SK-N-SH treated with all-trans-retinoic acid at 6 μM for 48 hours (cell line): ENCODE measurements at regions not wholly inside any gene's neighbourhood (a gene's known extent, or its start where the extent isn't known, plus 50 kb on each side); places are given as distances from the start of the nearest gene placed in this dataset.
"Not testable (repeated sequence)": the region's sequence is repeated elsewhere in the genome, so short reads cannot be mapped to it uniquely, and the experiment has no call there.

Experiments used
- ATAC-seq: fragments of 200-7000 bp; cut with Tn5 transposase; 3 replicates; pipeline ENCODE4 v1.9.1; 2020; ENCODE audit warnings: mild to moderate bottlenecking, moderate library complexity
- BACH2 ChIP-seq: fragments of 250-450 bp; sonication (Bioruptor Pico); IDR thresholded peaks from 2 replicates; pipeline ENCODE4 v1.9.0; 2021; ENCODE audit warnings: mild to moderate bottlenecking, borderline replicate concordance
- CSDC2 ChIP-seq: fragments of 250-450 bp; sonication (Bioruptor Pico); IDR thresholded peaks from 2 replicates; pipeline ENCODE4 v1.5.0; 2020; ENCODE audit warnings: mild to moderate bottlenecking, moderate library complexity
- ESRRG ChIP-seq: fragments of 250-450 bp; sonication (Bioruptor Pico); IDR thresholded peaks from 2 replicates; pipeline ENCODE4 v1.6.1; 2021; ENCODE audit warnings: mild to moderate bottlenecking
- PPARA ChIP-seq: fragments of 250-450 bp; sonication (Bioruptor Pico); IDR thresholded peaks from 2 replicates; pipeline ENCODE4 v1.5.0; 2020; ENCODE audit warnings: mild to moderate bottlenecking, borderline replicate concordance
- RARB ChIP-seq: fragments of 250-450 bp; sonication (Bioruptor Pico); IDR thresholded peaks from 2 replicates; pipeline ENCODE4 v1.8.0; 2021; ENCODE audit warnings: mild to moderate bottlenecking, moderate library complexity
- SNAI2 ChIP-seq: fragments of 250-450 bp; sonication (Bioruptor Pico); IDR thresholded peaks from 2 replicates; pipeline ENCODE4 v1.5.0; 2020; ENCODE audit warnings: mild to moderate bottlenecking, moderate library complexity
- TCF4 ChIP-seq: fragments of 250-450 bp; sonication (Bioruptor Pico); IDR thresholded peaks from 2 replicates; pipeline ENCODE4 v1.8.0; 2021; ENCODE audit warnings: mild to moderate bottlenecking, moderate library complexity, borderline replicate concordance
- TOX ChIP-seq: fragments of 250-450 bp; sonication (Bioruptor Pico); IDR thresholded peaks from 2 replicates; pipeline ENCODE4 v1.8.0; 2021; ENCODE audit warnings: mild to moderate bottlenecking, moderate library complexity, borderline replicate concordance
- ZFP3 ChIP-seq: fragments of 250-450 bp; sonication (Bioruptor Pico); IDR thresholded peaks from 2 replicates; pipeline ENCODE4 v1.5.0; 2020; ENCODE audit warnings: mild to moderate bottlenecking, moderate library complexity
- ZFP30 ChIP-seq: fragments of 450-650 bp; formaldehyde crosslinking; IDR thresholded peaks from 2 replicates; pipeline ENCODE4 v1.5.0; 2022; ENCODE audit warnings: mild to moderate bottlenecking, moderate library complexity
- ZNF70 ChIP-seq: fragments of 450-650 bp; formaldehyde crosslinking; IDR thresholded peaks from 2 replicates; pipeline ENCODE4 v1.5.0; 2020; ENCODE audit warnings: mild to moderate bottlenecking, moderate library complexity
- ZNF8 ChIP-seq: fragments of 450-650 bp; formaldehyde crosslinking; IDR thresholded peaks from 2 replicates; pipeline ENCODE4 v1.5.0; 2020; ENCODE audit warnings: mild to moderate bottlenecking, moderate library complexity
- TF ChIP-seq, protein P1 (sequence below): fragments of 250-450 bp; sonication (Bioruptor Pico); IDR thresholded peaks from 2 replicates; pipeline ENCODE4 v1.5.0; 2020; ENCODE audit warnings: mild to moderate bottlenecking, moderate library complexity
- TF ChIP-seq, protein P2 (sequence below): fragments of 250-450 bp; sonication (Bioruptor Pico); IDR thresholded peaks from 2 replicates; pipeline ENCODE4 v1.8.0; 2020; ENCODE audit warnings: mild to moderate bottlenecking, moderate library complexity, borderline replicate concordance
- TF ChIP-seq, protein P3 (sequence below): fragments of 250-450 bp; sonication (Bioruptor Pico); IDR thresholded peaks from 2 replicates; pipeline ENCODE4 v1.8.0; 2021; ENCODE audit warnings: low read depth, mild to moderate bottlenecking, moderate library complexity, borderline replicate concordance
- TF ChIP-seq, protein P4 (sequence below): fragments of 250-450 bp; sonication (Bioruptor Pico); IDR thresholded peaks from 2 replicates; pipeline ENCODE4 v1.5.1; 2020; ENCODE audit warnings: low read depth, mild to moderate bottlenecking, moderate library complexity
- TF ChIP-seq, protein P5 (sequence below): fragments of 250-450 bp; sonication (Bioruptor Pico); IDR thresholded peaks from 2 replicates; pipeline ENCODE4 v1.5.1; 2021; ENCODE audit warnings: mild to moderate bottlenecking, moderate library complexity

DNA sequence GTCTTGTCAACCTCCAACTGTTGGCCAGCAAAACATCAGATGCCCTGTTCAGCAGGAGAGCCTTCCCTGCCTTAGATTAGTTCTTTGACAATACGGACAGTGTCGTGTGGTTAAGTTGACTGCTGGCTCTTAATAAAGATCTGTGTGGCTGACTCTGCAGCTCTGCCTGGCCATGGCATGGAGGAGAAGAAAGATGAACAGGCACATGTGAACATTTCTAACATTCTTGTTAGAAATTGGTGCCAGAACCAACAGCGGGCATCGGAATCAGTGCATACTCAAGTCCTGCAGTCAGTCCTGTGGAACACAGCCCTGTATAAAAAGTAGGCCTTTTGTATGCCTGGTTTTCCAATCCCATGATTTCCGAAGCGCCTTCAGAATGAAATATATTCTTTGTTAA is 455.6 kb downstream of the POM121L12 start (continued):
- TF ChIP-seq, protein P1, sequence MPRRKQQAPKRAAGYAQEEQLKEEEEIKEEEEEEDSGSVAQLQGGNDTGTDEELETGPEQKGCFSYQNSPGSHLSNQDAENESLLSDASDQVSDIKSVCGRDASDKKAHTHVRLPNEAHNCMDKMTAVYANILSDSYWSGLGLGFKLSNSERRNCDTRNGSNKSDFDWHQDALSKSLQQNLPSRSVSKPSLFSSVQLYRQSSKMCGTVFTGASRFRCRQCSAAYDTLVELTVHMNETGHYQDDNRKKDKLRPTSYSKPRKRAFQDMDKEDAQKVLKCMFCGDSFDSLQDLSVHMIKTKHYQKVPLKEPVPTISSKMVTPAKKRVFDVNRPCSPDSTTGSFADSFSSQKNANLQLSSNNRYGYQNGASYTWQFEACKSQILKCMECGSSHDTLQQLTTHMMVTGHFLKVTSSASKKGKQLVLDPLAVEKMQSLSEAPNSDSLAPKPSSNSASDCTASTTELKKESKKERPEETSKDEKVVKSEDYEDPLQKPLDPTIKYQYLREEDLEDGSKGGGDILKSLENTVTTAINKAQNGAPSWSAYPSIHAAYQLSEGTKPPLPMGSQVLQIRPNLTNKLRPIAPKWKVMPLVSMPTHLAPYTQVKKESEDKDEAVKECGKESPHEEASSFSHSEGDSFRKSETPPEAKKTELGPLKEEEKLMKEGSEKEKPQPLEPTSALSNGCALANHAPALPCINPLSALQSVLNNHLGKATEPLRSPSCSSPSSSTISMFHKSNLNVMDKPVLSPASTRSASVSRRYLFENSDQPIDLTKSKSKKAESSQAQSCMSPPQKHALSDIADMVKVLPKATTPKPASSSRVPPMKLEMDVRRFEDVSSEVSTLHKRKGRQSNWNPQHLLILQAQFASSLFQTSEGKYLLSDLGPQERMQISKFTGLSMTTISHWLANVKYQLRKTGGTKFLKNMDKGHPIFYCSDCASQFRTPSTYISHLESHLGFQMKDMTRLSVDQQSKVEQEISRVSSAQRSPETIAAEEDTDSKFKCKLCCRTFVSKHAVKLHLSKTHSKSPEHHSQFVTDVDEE, result no peak
- TF ChIP-seq, protein P2, sequence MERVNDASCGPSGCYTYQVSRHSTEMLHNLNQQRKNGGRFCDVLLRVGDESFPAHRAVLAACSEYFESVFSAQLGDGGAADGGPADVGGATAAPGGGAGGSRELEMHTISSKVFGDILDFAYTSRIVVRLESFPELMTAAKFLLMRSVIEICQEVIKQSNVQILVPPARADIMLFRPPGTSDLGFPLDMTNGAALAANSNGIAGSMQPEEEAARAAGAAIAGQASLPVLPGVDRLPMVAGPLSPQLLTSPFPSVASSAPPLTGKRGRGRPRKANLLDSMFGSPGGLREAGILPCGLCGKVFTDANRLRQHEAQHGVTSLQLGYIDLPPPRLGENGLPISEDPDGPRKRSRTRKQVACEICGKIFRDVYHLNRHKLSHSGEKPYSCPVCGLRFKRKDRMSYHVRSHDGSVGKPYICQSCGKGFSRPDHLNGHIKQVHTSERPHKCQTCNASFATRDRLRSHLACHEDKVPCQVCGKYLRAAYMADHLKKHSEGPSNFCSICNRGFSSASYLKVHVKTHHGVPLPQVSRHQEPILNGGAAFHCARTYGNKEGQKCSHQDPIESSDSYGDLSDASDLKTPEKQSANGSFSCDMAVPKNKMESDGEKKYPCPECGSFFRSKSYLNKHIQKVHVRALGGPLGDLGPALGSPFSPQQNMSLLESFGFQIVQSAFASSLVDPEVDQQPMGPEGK (CRISPR knock-in tag), result no peak
- no peak for TF ChIP-seq ZNF8 (CRISPR knock-in tag)
- no peak for TF ChIP-seq ZFP30 (CRISPR knock-in tag)
- no peak for TF ChIP-seq TOX (CRISPR knock-in tag)

DNA sequence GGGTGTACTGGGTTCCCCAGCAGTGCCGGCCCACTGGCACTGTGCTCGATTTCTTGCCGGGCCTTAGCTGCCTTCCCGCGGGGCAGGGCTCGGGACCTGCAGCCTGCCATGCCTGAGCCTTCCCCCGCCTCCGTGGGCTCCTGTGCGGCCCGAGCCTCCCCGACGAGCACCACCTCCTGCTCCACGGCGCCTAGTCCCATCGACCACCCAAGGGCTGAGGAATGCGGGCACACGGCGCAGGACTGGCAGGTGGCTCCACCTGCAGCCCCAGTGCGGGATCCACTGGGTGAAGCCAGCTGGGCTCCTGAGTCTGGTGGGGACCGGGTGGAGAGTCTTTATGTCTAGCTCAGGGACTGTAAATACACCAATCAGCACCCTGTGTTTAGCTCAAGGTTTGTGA is 459.7 kb downstream of the POM121L12 start:
- not testable (repeated sequence) for ATAC-seq

DNA sequence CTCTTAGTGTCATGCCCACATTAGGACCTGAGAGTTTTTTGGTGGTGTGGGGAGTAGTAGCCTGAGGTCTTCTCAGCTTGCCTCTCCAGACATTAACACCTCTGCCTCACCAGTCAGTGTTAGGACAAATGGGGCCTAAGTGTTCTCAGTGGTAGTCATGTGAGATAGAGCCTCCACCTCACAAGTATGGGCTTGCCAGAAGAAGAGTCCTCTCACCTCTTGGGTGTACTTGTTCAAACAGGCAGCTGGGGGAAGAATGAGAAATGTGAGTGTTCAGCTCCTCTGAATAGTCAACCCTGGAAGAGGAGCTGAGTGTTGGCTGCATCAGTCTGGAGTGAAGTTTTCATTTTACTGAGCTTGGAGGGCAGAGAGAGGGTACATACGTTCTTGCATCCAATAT is 464.6 kb downstream of the POM121L12 start:
- TF ChIP-seq ZNF70, result no peak
- TF ChIP-seq, protein P3, sequence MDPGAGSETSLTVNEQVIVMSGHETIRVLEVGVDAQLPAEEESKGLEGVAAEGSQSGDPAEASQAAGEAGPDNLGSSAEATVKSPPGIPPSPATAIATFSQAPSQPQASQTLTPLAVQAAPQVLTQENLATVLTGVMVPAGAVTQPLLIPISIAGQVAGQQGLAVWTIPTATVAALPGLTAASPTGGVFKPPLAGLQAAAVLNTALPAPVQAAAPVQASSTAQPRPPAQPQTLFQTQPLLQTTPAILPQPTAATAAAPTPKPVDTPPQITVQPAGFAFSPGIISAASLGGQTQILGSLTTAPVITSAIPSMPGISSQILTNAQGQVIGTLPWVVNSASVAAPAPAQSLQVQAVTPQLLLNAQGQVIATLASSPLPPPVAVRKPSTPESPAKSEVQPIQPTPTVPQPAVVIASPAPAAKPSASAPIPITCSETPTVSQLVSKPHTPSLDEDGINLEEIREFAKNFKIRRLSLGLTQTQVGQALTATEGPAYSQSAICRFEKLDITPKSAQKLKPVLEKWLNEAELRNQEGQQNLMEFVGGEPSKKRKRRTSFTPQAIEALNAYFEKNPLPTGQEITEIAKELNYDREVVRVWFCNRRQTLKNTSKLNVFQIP (CRISPR knock-in tag), result no peak
- no peak for TF ChIP-seq ESRRG (CRISPR knock-in tag)
- TF ChIP-seq CSDC2 (CRISPR knock-in tag), result no peak
- TF ChIP-seq, protein P2 (CRISPR knock-in tag), result no peak
- no peak for TF ChIP-seq ZFP30 (CRISPR knock-in tag)
- no peak for TF ChIP-seq TOX (CRISPR knock-in tag)
- TF ChIP-seq BACH2 (CRISPR knock-in tag), result no peak
- TF ChIP-seq, all 23 proteins: peak for 0
- ATAC-seq, result no peak

DNA sequence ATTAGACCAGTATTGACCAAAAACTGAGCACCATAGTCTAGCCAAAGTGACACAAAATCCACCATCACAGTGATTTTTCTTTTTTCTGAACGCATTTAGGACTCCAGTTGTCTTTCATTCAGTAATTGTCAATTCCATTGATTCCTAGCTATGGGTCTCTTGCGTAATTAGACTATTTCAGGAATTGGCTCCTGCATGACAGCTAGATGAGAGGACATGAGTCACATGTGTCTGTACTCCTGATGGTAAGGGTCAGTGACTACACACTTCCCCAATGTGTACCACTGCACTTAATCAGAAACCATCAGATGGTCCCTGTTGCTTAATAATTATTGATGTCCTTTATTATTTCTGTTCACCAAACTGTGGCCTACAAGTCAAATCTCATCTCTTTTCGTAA is 469.5 kb downstream of the POM121L12 start:
- ATAC-seq, result no peak
- TF ChIP-seq TOX (CRISPR knock-in tag), result no peak
- no peak for TF ChIP-seq BACH2 (CRISPR knock-in tag)
- TF ChIP-seq ZFP3 (CRISPR knock-in tag), result no peak
- no peak for TF ChIP-seq TCF4
- TF ChIP-seq SNAI2 (CRISPR knock-in tag), result no peak
- TF ChIP-seq, protein P4, sequence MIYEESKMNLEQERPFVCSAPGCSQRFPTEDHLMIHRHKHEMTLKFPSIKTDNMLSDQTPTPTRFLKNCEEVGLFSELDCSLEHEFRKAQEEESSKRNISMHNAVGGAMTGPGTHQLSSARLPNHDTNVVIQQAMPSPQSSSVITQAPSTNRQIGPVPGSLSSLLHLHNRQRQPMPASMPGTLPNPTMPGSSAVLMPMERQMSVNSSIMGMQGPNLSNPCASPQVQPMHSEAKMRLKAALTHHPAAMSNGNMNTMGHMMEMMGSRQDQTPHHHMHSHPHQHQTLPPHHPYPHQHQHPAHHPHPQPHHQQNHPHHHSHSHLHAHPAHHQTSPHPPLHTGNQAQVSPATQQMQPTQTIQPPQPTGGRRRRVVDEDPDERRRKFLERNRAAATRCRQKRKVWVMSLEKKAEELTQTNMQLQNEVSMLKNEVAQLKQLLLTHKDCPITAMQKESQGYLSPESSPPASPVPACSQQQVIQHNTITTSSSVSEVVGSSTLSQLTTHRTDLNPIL (CRISPR knock-in tag), result no peak
- TF ChIP-seq, protein P5, sequence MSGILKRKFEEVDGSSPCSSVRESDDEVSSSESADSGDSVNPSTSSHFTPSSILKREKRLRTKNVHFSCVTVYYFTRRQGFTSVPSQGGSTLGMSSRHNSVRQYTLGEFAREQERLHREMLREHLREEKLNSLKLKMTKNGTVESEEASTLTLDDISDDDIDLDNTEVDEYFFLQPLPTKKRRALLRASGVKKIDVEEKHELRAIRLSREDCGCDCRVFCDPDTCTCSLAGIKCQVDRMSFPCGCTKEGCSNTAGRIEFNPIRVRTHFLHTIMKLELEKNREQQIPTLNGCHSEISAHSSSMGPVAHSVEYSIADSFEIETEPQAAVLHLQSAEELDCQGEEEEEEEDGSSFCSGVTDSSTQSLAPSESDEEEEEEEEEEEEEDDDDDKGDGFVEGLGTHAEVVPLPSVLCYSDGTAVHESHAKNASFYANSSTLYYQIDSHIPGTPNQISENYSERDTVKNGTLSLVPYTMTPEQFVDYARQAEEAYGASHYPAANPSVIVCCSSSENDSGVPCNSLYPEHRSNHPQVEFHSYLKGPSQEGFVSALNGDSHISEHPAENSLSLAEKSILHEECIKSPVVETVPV, result no peak
- TF ChIP-seq, protein P3 (CRISPR knock-in tag), result no peak
- no peak for TF ChIP-seq PPARA (CRISPR knock-in tag)
- no peak for TF ChIP-seq ZFP30 (CRISPR knock-in tag)
- TF ChIP-seq, protein P2 (CRISPR knock-in tag), result no peak
- TF ChIP-seq RARB (CRISPR knock-in tag), result no peak
